NCI-H187 (cell line): ENCODE measurements at regions not wholly inside any gene's neighbourhood (a gene's known extent, or its start where the extent isn't known, plus 50 kb on each side); places are given as distances from the start of the nearest gene placed in this dataset.
"Not testable (repeated sequence)": the region's sequence is repeated elsewhere in the genome, so short reads cannot be mapped to it uniquely, and the experiment has no call there.

Experiments used
- DNase-seq, 2 experiments: peaks; one replicate each; lab custom pipeline; 2025; lab: John Stamatoyannopoulos, UW

- DNase-seq = no peak
Observed at GRCh38 chr18:66873899-66874298, 270.0 kb upstream of the CDH19 start.

DNA sequence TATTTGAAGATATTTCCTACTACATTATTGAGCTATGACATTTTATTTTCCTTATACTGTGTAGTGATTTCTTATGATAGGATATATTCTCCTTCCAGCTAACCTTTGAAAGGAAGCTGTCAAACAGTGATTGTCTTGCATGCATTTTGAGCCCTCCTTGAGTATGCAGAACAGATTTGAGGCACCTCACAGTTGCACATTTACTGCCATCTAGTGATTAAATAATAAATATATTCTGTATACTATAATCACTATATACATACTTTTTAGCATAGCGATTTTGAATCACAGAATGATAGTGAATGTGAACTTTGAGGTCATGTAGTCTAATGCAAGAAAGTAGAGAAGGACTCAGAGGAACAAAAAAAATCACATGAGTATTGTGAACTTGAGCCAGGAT is 268.4 kb upstream of the CDH19 start:
- DNase-seq = no peak

DNA sequence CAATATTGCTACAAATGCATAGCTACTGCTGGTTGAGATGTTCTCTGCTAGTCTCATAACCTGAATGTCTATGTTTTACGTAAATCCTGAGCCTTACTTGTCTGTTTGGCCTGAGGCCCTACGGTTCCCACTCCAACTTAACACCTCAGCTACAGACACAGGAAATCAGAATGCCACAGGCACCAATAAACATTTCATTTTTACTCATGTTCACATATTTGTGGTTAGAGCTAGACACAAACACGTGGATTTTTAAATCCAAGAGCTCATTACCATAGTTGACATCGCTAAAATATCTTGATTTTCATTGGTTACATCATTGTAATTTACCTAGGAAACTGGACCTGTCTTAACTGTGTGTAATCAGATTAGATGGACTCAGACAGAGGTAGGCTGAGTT is 263.8 kb upstream of the CDH19 start:
- no peak for DNase-seq

DNA sequence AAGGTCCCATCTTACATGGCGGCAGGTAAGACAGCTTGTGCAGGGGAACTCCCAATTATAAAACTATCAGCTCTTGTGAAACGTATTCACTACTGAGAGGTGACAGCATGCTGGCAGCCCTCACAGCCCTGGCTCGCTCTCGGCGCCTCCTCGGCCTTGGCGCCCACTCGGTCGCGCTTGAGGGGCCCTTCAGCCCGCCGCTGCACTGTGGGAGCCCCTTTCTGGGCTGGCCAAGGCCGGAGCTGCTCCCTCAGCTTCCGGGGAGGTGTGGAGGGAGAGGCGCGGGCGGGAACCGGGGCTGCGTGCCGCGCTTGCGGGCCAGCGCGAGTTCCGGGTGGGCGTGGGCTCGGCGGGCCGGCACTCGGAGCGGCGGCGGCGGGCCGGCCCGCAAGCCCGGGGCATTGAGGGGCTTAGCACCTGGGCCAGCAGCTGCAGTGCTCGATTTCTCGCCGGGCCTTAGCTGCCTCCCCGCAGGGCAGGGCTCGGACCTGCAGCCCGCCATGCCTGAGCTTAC is 262.6 kb upstream of the CDH19 start:
- not testable (repeated sequence) for DNase-seq

DNA sequence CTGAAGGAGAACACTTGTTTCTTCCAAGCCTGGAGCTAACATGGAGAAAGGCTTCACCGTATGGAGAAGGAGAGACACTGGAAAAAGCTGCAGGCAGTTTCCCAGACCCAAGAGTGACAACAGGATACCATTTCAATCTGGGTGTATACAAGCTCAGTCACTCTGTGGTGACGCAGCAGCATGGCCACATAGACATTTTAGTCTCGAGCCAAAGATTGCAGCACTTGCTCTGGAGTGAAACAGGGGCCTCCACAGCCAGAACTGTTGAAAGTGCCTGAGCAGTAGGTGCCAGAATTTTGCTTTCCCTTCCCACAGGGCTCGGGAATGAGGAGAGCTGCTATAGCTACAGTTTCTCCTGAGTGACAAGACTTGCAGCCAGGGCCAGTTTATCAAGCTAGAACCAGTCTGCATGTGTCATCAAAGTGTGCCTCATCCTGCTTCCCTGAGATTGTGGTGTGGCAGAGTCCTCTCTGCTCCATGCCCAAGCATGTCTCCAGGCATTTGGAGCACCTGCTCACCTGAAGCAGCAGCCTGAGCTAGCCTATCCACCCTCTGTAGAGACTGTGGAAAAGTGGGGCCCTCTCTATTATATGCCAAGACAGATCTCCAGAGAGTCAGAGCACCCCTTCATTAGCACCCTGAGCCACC is 234.6 kb upstream of the CDH19 start:
- DNase-seq = no peak

DNA sequence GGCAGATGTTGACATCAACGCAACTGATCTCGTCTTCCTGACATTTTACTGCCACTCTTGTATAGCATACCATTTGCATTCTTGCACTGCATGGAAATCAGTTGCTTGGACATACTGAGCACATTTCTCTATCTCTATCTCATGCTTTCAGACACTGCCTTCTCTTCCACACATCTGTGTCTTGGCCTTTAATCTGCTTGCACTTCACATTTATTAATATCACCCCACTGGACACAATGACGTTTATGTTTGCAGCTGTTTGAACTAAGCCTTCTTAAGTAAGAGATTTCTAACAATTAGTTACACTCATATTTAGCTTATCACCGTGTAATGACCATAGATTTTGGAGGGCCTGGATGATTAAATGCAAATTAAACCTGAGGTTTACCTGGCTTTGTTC is 229.8 kb upstream of the CDH19 start:
- DNase-seq = no peak

- DNase-seq = no peak
Observed at GRCh38 chr18:66826211-66826610, 222.3 kb upstream of the CDH19 start.

GRCh38 chr18:66825347-66825746 is 221.5 kb upstream of the CDH19 start:
- no peak for DNase-seq

DNA sequence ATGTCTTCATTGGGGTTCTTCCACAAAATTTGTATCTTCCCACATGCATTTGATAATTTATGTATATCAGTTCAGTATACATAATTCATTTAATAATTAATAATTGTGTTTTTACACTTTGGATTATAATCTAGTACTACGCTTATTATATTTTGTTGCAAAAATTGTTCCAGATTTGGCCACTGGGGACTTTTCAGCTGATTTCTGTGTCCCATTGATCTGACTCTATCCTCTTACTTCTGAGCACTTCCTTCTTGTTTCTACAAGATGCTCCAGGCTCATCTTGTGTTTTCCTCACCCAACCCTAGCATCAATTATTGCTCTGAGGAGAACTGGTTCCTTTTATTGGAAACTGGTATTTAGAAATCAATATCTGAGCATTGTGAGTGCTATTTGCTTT is 215.3 kb upstream of the CDH19 start:
- no peak for DNase-seq

DNA sequence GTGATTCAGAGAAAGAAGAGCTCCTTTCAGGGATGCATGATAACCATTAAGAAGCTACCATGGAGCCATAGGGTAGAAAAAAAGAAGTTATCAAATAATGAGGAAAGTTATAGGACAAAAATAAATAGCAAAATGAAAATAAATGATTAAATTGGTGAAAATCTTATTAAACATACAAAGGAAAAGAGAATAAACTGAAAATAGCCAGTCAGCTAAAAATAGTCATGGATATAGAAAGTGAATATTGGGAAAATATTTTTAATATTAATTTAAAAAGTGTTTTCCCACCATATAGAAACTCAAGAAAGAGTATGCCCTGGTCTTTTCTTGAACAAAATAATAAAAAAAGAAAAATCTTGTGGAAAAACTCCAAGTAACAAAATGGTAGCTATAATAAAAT is 209.2 kb upstream of the CDH19 start:
- no peak for DNase-seq

DNA sequence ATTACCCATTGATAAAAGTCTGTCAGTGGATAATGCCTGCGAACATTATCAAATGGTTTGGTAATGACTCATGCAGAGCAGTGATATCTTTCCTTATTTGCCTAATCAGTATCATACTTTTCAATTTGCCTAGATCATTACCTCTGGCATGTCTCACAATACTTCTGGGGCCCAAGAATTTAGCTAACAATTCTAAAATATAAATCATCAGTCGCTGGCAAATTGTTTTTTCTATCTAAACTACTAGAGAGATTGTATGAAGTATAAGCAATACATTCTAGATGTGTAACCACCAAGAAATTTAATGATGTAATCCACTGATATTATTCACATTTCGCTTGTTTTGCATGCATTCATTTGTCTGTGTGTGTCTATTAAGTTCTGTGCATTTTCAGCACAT is 191.2 kb upstream of the CDH19 start:
- DNase-seq = no peak

DNA sequence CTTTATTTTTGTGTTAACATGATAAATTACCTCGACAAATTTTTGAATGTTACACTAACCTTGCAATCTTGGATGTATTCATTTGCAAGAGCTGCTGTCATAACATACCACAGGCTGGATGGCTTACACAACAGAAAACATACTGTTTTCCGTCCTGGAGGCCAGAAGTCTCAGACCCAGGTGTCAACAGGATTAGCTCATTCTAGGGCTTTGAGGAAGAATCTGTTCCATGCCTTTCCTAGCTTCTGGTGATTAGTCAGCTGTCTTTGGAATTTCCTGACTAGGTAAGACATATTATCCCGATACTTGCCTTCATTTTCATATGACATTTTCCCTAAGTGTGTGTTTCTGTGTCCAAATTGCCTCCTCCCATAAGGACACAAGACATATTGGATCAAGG is 188.6 kb upstream of the CDH19 start:
- no peak for DNase-seq

- no peak for DNase-seq
Observed at GRCh38 chr18:66780609-66781008, 176.7 kb upstream of the CDH19 start.

DNA sequence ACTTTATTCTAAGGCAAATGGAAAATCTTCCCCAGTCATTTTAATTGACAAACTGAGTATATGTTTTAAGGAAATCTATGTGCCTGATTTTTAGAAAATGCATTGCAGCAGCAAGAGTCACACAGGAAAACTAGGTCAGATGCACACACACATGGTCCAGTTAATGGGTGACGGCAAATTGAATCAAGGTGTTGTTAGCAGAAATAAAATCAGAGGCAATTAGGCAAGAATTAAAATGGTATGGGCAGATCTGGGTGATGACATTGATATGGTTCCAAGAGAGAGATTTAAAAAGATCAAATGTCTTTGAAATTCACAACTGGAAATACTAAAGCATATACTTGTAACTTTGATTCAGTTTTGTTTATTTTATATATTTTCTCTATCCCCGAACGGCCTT is 174.2 kb upstream of the CDH19 start:
- DNase-seq = no peak

DNA sequence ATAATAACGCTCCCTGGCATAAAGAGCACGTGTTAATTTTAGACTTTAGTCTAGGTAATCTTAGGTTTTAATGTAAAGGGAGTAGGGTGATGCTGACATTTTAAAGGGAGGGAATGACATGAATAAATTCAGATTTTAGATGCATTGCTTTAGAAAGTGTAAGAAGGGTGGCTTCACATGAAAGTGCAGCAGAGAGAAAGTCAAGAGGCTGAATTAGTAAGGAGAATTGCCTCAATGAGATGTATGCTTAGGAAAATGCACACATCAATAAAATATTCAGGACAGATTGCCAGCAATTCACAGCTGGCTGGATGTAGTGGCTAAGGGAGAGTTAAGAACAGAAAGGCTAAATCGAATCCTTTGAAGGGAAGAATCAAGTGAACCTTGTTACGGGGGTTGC is 165.5 kb upstream of the CDH19 start:
- no peak for DNase-seq

- DNase-seq = no peak
Observed at GRCh38 chr18:66764230-66764629, 160.3 kb upstream of the CDH19 start.

DNA sequence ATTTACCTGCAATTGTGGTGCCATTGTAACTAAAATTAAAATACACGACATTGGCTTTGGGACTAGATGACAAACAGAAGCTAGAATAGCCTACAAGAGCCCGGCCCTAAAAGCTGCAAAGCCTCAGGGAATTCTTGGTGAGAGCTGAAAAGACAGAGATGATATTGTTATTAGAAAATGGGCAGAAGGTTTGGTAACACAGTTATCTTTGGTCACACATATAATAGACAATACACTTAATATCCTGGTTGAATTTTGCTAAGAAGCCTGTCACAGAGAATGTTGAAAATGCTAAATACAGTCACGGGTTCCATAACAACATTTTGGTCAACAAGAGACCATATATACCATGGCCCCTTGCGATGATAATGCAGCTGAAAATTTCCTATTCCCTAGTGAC is 157.3 kb upstream of the CDH19 start:
- no peak for DNase-seq

DNA sequence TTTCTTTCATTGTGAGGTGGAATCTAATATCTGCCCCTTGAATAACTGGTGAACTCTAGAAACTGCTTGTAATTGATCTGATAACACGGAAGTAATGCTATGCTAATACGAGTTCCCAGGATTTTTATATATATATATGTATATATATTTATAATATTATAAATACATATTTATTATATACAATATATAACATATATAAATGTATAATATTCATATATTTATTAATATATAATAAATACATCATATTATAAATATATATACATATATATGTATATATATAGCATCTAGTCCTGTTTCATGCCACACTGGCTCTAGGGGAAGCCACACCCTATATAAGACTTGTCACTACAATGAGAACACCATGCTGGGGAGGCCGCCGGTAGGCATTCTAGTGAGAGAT is 156.7 kb upstream of the CDH19 start:
- DNase-seq = no peak

- no peak for DNase-seq
Observed at GRCh38 chr18:66759050-66759828, 155.3 kb upstream of the CDH19 start.

DNA sequence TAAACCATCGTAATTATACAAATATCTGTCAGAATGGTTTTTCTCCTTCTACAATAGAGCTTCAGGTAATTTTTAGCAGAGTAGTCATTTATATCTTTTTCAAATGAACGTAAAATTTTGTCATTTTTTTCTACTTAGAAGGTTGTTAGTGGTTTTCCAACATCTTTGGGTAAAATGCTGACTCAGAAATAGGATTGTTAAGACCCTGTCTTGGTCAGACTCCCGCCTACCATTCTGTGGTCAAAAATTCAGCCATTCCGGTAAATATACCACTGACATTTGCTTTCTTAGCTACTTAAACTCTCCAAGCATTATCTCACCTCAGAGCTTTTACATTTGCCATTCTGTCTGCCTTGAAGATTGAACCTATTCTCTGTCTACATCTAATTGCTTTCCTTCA is 154.1 kb upstream of the CDH19 start:
- DNase-seq = no peak

DNA sequence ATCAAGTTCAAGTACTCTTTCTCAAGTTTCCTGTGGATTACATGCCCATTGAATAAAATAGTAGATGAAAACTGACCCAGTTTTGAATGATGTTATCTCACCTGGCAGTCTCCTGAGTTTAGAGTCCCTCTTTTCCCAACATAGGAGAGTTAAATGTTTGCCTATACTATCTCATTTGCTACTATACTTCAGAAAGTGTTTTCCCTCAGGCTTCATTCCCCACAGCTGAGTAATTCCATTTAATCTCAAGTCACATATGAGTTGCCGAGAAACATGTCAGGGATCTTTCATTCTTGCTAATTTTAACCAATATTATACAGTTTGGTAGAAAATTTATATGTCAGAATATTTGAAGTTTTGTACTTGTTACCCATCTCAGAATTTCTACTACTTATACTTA is 150.4 kb upstream of the CDH19 start:
- no peak for DNase-seq

DNA sequence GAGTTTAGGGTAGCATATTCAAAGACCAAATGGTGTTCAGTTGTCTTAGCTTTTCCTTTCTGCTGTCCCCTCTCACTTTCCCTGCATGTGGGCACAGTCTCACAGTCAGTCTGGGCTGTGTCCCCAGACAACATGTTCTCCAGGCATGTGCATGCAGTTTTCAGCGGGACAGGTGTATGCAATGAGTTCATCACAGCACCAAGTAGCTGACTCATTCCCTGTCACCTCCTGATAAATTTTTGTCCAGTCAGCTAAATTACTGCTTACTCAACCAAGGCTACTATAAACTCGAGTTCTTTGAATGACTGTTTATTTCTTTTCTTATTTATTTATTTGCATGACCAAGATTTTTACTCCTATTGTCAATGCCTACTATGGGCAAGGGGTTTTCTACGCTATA is 148.8 kb upstream of the CDH19 start:
- DNase-seq = no peak

GRCh38 chr18:66749481-66750035 is 145.7 kb upstream of the CDH19 start:
- no peak for DNase-seq
